ENCODE measurements at regions not wholly inside any gene's neighbourhood (a gene's known extent, or its start where the extent isn't known, plus 50 kb on each side); places are given as distances from the start of the nearest gene placed in this dataset.

GRCh38 chr1:69492286-69492685 is 75.4 kb upstream of the LRRC7 start:
- TF ChIP-seq CTCF (IDR thresholded peaks at IDR 0.05) = no peak
- TF ChIP-seq ZNF532 (CRISPR knock-in tag; IDR thresholded peaks at IDR 0.05; ENCODE audit: borderline replicate concordance) = no peak
- TF ChIP-seq CREM (CRISPR knock-in tag; IDR thresholded peaks at IDR 0.05) = no peak
- no peak for TF ChIP-seq ATF3 (CRISPR knock-in tag; conservative IDR thresholded peaks at IDR 0.05)
- TF ChIP-seq ZNF281 (CRISPR knock-in tag; IDR thresholded peaks at IDR 0.05) = no peak

All from WTC11 (cell line).